Central memory CD8-positive, alpha-beta T cell (primary cell): ENCODE measurements at regions not wholly inside any gene's neighbourhood (a gene's known extent, or its start where the extent isn't known, plus 50 kb on each side); places are given as distances from the start of the nearest gene placed in this dataset.

Experiments
- ATAC-seq: fragments of 150-1000 bp; cut with Tn5 transposase; replicated peaks from 2 replicates; pipeline ENCODE4 v1.10.0; 2022; ENCODE audit warnings: mild to moderate bottlenecking, moderate FRiP score, moderate number of reproducible peaks; ENCODE audit not compliant: poor library complexity, severe bottlenecking; ENCODE audit errors: extremely low read depth
- DNase-seq, 2 donors: peaks; one replicate each; pipeline ENCODE4 v3.0.0; 2021; ENCODE audit warnings: low spot score in 2 of 2
- H3K27ac Mint-ChIP-seq: one replicate; pipeline ENCODE4 v1.8.0; 2022; ENCODE audit warnings: low read depth, mild to moderate bottlenecking, moderate library complexity, mixed read lengths
- H3K27me3 Mint-ChIP-seq: one replicate; pipeline ENCODE4 v1.8.0; 2022; ENCODE audit warnings: mixed read lengths
- H3K36me3 Mint-ChIP-seq: one replicate; pipeline ENCODE4 v1.8.0; 2022; ENCODE audit warnings: mild to moderate bottlenecking, moderate library complexity, mixed read lengths; ENCODE audit not compliant: insufficient read depth
- H3K4me1 Mint-ChIP-seq: one replicate; pipeline ENCODE4 v1.8.0; 2022; ENCODE audit warnings: mixed read lengths
- H3K4me3 Mint-ChIP-seq: one replicate; pipeline ENCODE4 v1.8.0; 2022; ENCODE audit warnings: mild to moderate bottlenecking, moderate library complexity, mixed read lengths
- H3K9me3 Mint-ChIP-seq: one replicate; pipeline ENCODE4 v1.8.0; 2022; ENCODE audit warnings: mixed read lengths

GRCh38 chr1:184319879-184320278 lies 67.0 kb upstream of the C1orf21 start:
- no peaks in the 10 kb centered on the region for H3K9me3 Mint-ChIP-seq
- no peak overlapping the region for H3K4me3 Mint-ChIP-seq
- no peak for ATAC-seq
- no peak overlapping the region for H3K27ac Mint-ChIP-seq
- H3K36me3 Mint-ChIP-seq, result no peaks in the 10 kb centered on the region
- H3K4me1 Mint-ChIP-seq, result no peaks in the 10 kb centered on the region
- H3K27me3 Mint-ChIP-seq, result peaks cover 16% of the 10 kb centered on the region
- no peak for DNase-seq

- Mint-ChIP-seq H3K36me3 (no peaks in the 10 kb centered on the region), H3K27me3 (peaks cover 30% of the 10 kb centered on the region), H3K4me3 (no peak overlapping the region), H3K27ac (no peak overlapping the region), H3K9me3 (no peaks in the 10 kb centered on the region), H3K4me1 (no peaks in the 10 kb centered on the region)
- no peak for DNase-seq
- no peak for ATAC-seq
Observed at GRCh38 chr1:184322253-184322652, 64.6 kb upstream of the C1orf21 start.

- DNase-seq, result no peak
- H3K4me1 Mint-ChIP-seq, result no peaks in the 10 kb centered on the region
- ATAC-seq, result no peak
- H3K4me3 Mint-ChIP-seq, result no peak overlapping the region
- H3K27me3 Mint-ChIP-seq, result peaks cover 48% of the 10 kb centered on the region
- H3K36me3 Mint-ChIP-seq, result no peaks in the 10 kb centered on the region
- H3K9me3 Mint-ChIP-seq, result no peaks in the 10 kb centered on the region
- H3K27ac Mint-ChIP-seq, result no peak overlapping the region
Observed at GRCh38 chr1:184324972-184325371, 61.9 kb upstream of the C1orf21 start.

- Mint-ChIP-seq H3K36me3 (no peaks in the 10 kb centered on the region), H3K9me3 (no peaks in the 10 kb centered on the region), H3K27ac (no peak overlapping the region), H3K4me3 (no peak overlapping the region), H3K27me3 (peaks cover 61% of the 10 kb centered on the region), H3K4me1 (no peaks in the 10 kb centered on the region)
- DNase-seq (no peak), ATAC-seq (no peak)
Observed at GRCh38 chr1:184326278-184326677, 60.6 kb upstream of the C1orf21 start.

GRCh38 chr1:184329245-184329953 lies 57.4 kb upstream of the C1orf21 start:
- no peak overlapping the region for H3K27ac Mint-ChIP-seq
- H3K36me3 Mint-ChIP-seq, result no peaks in the 10 kb centered on the region
- H3K4me1 Mint-ChIP-seq, result no peaks in the 10 kb centered on the region
- H3K27me3 Mint-ChIP-seq, result peaks cover 64% of the 10 kb centered on the region
- H3K9me3 Mint-ChIP-seq, result no peaks in the 10 kb centered on the region
- ATAC-seq (no peak), DNase-seq (no peak)
- H3K4me3 Mint-ChIP-seq, result no peak overlapping the region

GRCh38 chr1:184329962-184330868 lies 56.6 kb upstream of the C1orf21 start:
- Mint-ChIP-seq H3K9me3 (no peaks in the 10 kb centered on the region), H3K4me3 (no peak overlapping the region), H3K27ac (no peak overlapping the region), H3K27me3 (peaks cover 58% of the 10 kb centered on the region), H3K4me1 (no peaks in the 10 kb centered on the region), H3K36me3 (peaks cover 1% of the 10 kb centered on the region)
- DNase-seq, result no peak
- ATAC-seq, result no peak

- Mint-ChIP-seq H3K4me1 (no peaks in the 10 kb centered on the region), H3K27me3 (peaks cover 51% of the 10 kb centered on the region), H3K4me3 (no peak overlapping the region), H3K27ac (no peak overlapping the region), H3K9me3 (no peaks in the 10 kb centered on the region), H3K36me3 (peaks cover 1% of the 10 kb centered on the region)
- no peak for DNase-seq
- no peak for ATAC-seq
Observed at GRCh38 chr1:184330875-184331274, 56.0 kb upstream of the C1orf21 start.
